ENCODE measurements at regions not wholly inside any gene's neighbourhood (a gene's known extent, or its start where the extent isn't known, plus 50 kb on each side); places are given as distances from the start of the nearest gene placed in this dataset.

DNA sequence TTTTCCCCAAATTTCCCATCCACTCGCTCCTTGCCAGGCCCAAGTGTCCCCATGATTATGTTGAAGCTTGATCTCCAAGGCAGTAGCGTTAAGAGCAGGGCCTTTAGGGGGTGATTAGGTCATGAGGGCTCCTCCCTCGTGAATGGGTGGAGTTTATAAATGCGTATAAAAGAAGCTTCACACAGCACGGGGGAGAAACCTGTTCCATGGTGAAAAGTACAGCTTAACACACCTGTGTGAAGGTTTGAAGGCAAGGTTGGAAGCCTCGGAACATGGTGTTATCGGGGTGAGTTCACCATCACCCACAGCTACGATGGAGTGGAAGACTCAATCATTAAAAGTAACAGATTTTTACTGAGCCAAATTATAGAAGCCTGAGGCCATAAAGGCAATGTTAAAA is 137.4 kb upstream of the ALKAL2 start (continued):
- TF ChIP-seq, protein P1, sequence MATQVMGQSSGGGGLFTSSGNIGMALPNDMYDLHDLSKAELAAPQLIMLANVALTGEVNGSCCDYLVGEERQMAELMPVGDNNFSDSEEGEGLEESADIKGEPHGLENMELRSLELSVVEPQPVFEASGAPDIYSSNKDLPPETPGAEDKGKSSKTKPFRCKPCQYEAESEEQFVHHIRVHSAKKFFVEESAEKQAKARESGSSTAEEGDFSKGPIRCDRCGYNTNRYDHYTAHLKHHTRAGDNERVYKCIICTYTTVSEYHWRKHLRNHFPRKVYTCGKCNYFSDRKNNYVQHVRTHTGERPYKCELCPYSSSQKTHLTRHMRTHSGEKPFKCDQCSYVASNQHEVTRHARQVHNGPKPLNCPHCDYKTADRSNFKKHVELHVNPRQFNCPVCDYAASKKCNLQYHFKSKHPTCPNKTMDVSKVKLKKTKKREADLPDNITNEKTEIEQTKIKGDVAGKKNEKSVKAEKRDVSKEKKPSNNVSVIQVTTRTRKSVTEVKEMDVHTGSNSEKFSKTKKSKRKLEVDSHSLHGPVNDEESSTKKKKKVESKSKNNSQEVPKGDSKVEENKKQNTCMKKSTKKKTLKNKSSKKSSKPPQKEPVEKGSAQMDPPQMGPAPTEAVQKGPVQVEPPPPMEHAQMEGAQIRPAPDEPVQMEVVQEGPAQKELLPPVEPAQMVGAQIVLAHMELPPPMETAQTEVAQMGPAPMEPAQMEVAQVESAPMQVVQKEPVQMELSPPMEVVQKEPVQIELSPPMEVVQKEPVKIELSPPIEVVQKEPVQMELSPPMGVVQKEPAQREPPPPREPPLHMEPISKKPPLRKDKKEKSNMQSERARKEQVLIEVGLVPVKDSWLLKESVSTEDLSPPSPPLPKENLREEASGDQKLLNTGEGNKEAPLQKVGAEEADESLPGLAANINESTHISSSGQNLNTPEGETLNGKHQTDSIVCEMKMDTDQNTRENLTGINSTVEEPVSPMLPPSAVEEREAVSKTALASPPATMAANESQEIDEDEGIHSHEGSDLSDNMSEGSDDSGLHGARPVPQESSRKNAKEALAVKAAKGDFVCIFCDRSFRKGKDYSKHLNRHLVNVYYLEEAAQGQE (IDR thresholded peaks at IDR 0.05; ENCODE audit: borderline replicate concordance in 1 of 2, low read depth in 1 of 2, low read length in 2 of 2) = no peak
- no peak for TF ChIP-seq ZFX (CRISPR knock-in tag; IDR thresholded peaks at IDR 0.05; ENCODE audit: low read depth)
- TF ChIP-seq ZNF776 (CRISPR knock-in tag; IDR thresholded peaks at IDR 0.05) = no peak
- no peak for TF ChIP-seq NFE2L1 (CRISPR knock-in tag; IDR thresholded peaks at IDR 0.05; ENCODE audit: borderline replicate concordance)
- TF ChIP-seq CEBPG (CRISPR knock-in tag; IDR thresholded peaks at IDR 0.05) = no peak
- no peak for TF ChIP-seq RORA (CRISPR knock-in tag; IDR thresholded peaks at IDR 0.05)
- no peak for TF ChIP-seq ZNF558 (CRISPR knock-in tag; IDR thresholded peaks at IDR 0.05; ENCODE audit: borderline replicate concordance)
- TF ChIP-seq ZNF318 (CRISPR knock-in tag; IDR thresholded peaks at IDR 0.05) = no peak
- TF ChIP-seq KMT2A (CRISPR knock-in tag; IDR thresholded peaks at IDR 0.05) = no peak
- TF ChIP-seq, protein P2, sequence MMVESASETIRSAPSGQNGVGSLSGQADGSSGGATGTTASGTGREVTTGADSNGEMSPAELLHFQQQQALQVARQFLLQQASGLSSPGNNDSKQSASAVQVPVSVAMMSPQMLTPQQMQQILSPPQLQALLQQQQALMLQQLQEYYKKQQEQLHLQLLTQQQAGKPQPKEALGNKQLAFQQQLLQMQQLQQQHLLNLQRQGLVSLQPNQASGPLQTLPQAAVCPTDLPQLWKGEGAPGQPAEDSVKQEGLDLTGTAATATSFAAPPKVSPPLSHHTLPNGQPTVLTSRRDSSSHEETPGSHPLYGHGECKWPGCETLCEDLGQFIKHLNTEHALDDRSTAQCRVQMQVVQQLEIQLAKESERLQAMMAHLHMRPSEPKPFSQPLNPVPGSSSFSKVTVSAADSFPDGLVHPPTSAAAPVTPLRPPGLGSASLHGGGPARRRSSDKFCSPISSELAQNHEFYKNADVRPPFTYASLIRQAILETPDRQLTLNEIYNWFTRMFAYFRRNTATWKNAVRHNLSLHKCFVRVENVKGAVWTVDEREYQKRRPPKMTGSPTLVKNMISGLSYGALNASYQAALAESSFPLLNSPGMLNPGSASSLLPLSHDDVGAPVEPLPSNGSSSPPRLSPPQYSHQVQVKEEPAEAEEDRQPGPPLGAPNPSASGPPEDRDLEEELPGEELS (CRISPR knock-in tag; IDR thresholded peaks at IDR 0.05) = no peak
- TF ChIP-seq KDM3A (CRISPR knock-in tag; IDR thresholded peaks at IDR 0.05; ENCODE audit: low read depth) = no peak

All from HepG2 (cell line).